SK-N-SH (cell line): ENCODE measurements at regions not wholly inside any gene's neighbourhood (a gene's known extent, or its start where the extent isn't known, plus 50 kb on each side); places are given as distances from the start of the nearest gene placed in this dataset.
"Not testable (repeated sequence)": the region's sequence is repeated elsewhere in the genome, so short reads cannot be mapped to it uniquely, and the experiment has no call there.

Experiments used
- CTCF ChIP-seq: fragments of 200-600 bp; sonication (generic); IDR thresholded peaks from 2 replicates; pipeline ENCODE4 v1.6.1; 2017; ENCODE audit warnings: antibody characterized with exemption, mild to moderate bottlenecking, moderate library complexity
- EP300 ChIP-seq, 2 experiments: IDR thresholded peaks; 2 replicates each; pipeline versions ENCODE4 v1.4.0 to v1.6.1; 2012; ENCODE audit warnings: borderline replicate concordance in 1 of 2, low read depth in 1 of 2, low read length in 1 of 2
- POLR2AphosphoS5 ChIP-seq: IDR thresholded peaks from 2 replicates; pipeline ENCODE4 v1.6.1; 2012; ENCODE audit warnings: low read depth, low read length
- ZBTB33 ChIP-seq: IDR thresholded peaks from 2 replicates; pipeline ENCODE4 v1.4.0; 2012; ENCODE audit warnings: low read depth, borderline replicate concordance

DNA sequence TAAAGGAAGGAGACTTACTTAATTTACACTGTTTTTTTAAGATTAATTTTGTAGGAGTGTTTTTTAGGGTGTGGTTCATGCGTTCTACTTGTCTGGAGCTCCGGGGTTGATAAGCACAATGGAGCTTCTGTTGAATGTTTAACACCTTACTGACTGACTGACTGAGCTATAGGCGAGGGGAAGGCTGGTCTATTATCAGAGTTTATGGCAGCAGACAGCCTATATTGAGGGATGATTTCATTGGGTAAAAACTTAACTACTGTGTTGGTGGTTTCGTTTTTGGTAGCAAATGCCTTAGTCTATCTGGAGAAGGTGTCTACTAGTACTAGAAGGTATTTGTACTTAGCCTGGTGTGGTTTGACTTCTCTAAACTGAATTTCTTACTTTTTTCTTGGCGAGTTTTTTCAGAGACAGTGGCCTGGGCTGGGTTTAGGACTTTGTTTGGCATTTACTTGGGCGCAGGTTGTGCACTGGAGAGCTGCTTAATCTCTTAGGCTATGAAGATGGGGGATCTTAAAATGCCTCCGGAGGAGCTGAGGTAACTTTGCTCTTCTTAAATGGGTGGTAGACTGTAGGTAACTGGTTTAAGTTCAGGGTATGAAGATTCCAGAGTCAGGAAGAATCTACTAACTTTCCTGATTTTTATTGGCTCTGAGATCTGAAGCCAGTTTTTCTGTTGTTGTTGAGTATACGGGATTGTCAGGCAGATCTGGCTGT is 130.2 kb downstream of the ART5 start:
- not testable (repeated sequence) for TF ChIP-seq CTCF; EP300 (IDR thresholded peaks at IDR 0.05; ENCODE audit: borderline replicate concordance in 1 of 2, low read depth in 1 of 2, low read length in 1 of 2); POLR2AphosphoS5; ZBTB33
